ENCODE measurements at regions not wholly inside any gene's neighbourhood (a gene's known extent, or its start where the extent isn't known, plus 50 kb on each side); places are given as distances from the start of the nearest gene placed in this dataset.

DNA sequence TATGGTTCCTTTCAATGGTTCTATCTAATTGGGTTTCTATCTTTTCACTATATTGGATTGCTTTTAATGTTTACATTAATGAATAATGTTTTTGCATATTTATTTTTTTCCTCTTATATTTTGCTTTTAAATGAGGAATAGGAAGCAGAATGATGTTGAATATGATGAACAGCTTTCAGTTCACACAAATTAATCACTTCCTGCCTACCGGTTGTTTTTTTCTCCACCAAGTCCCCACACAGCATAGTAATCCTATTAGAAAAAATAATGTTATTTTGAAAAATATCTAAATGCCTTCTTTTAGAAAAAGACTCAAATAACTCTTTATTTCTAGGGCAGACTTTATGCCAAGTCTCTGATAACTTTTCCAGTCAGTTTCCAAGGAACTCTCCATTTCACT lies 184.9 kb upstream of the MIR17HG start:
- no peak for TF ChIP-seq EZH2 (IDR thresholded peaks at IDR 0.05; ENCODE audit: borderline replicate concordance, low read depth, low read length, poor library complexity, severe bottlenecking)
- TF ChIP-seq, protein P1, sequence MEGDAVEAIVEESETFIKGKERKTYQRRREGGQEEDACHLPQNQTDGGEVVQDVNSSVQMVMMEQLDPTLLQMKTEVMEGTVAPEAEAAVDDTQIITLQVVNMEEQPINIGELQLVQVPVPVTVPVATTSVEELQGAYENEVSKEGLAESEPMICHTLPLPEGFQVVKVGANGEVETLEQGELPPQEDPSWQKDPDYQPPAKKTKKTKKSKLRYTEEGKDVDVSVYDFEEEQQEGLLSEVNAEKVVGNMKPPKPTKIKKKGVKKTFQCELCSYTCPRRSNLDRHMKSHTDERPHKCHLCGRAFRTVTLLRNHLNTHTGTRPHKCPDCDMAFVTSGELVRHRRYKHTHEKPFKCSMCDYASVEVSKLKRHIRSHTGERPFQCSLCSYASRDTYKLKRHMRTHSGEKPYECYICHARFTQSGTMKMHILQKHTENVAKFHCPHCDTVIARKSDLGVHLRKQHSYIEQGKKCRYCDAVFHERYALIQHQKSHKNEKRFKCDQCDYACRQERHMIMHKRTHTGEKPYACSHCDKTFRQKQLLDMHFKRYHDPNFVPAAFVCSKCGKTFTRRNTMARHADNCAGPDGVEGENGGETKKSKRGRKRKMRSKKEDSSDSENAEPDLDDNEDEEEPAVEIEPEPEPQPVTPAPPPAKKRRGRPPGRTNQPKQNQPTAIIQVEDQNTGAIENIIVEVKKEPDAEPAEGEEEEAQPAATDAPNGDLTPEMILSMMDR (conservative IDR thresholded peaks at IDR 0.05; ENCODE audit: low read depth, low read length) = no peak
- DNase-seq (ENCODE audit: low spot score) = no peak
- Histone ChIP-seq H3K4me1 (ENCODE audit: insufficient read depth, low read length, poor library complexity, severe bottlenecking) (no peaks in the 10 kb centered on the region), H3K36me3 (ENCODE audit: insufficient read depth, low read length, poor library complexity, severe bottlenecking) (no peaks in the 10 kb centered on the region), H3K4me3 (ENCODE audit: low read depth, low read length, poor library complexity, severe bottlenecking) (no peak overlapping the region), H3K9me3 (ENCODE audit: low read depth, low read length, poor library complexity, severe bottlenecking) (no peaks in the 10 kb centered on the region), H3K27me3 (replicated peaks; ENCODE audit: insufficient read depth, low read depth, low read length, poor library complexity) (peaks cover 90% of the 10 kb centered on the region), H3K27ac (ENCODE audit: low read depth, low read length, poor library complexity, severe bottlenecking) (no peak overlapping the region)
- BruUV-seq (replicated peaks) = no TSS peak
- POLR2A ChIA-PET (ENCODE audit: low non-redundant PET) = no interaction called here
- intact Hi-C loops (cut with micrococcal nuclease; ENCODE audit: unreplicated experiment) = no loop called here
- CTCF ChIA-PET = no interaction called here

DNA sequence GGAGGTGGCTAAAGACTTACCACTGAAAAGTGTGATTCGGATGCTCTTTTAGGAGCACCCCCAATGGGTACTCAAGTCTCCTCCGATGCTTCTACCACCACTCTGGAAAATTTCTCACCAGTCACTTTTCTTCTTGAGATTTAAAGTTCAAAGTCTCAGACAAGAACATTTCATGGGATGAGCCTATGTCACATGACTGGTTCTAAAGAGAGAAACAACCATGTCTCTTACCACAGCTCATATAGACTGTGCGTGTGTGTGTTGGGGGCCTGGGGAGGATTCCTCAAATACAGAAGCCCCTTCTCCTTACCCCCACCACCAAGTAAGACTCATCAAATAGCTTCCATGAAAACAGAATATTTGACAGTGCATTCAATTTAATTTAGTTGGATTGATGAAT lies 181.7 kb upstream of the MIR17HG start:
- Histone ChIP-seq H3K4me3 (ENCODE audit: low read depth, low read length, poor library complexity, severe bottlenecking) (no peak overlapping the region), H3K27me3 (replicated peaks; ENCODE audit: insufficient read depth, low read depth, low read length, poor library complexity) (peaks cover 91% of the 10 kb centered on the region), H3K9me3 (ENCODE audit: low read depth, low read length, poor library complexity, severe bottlenecking) (no peaks in the 10 kb centered on the region), H3K4me1 (ENCODE audit: insufficient read depth, low read length, poor library complexity, severe bottlenecking) (peaks cover 10% of the 10 kb centered on the region), H3K36me3 (ENCODE audit: insufficient read depth, low read length, poor library complexity, severe bottlenecking) (no peaks in the 10 kb centered on the region), H3K27ac (ENCODE audit: low read depth, low read length, poor library complexity, severe bottlenecking) (no peak overlapping the region)
- no peak for DNase-seq (ENCODE audit: low spot score)
- intact Hi-C loops (cut with micrococcal nuclease; ENCODE audit: unreplicated experiment) = no loop called here
- POLR2A ChIA-PET (ENCODE audit: low non-redundant PET) = no interaction called here
- CTCF ChIA-PET = no interaction called here
- BruUV-seq (replicated peaks) = no TSS peak
- no peak for TF ChIP-seq EZH2 (IDR thresholded peaks at IDR 0.05; ENCODE audit: borderline replicate concordance, low read depth, low read length, poor library complexity, severe bottlenecking)
- TF ChIP-seq, protein P1 (conservative IDR thresholded peaks at IDR 0.05; ENCODE audit: low read depth, low read length) = no peak

DNA sequence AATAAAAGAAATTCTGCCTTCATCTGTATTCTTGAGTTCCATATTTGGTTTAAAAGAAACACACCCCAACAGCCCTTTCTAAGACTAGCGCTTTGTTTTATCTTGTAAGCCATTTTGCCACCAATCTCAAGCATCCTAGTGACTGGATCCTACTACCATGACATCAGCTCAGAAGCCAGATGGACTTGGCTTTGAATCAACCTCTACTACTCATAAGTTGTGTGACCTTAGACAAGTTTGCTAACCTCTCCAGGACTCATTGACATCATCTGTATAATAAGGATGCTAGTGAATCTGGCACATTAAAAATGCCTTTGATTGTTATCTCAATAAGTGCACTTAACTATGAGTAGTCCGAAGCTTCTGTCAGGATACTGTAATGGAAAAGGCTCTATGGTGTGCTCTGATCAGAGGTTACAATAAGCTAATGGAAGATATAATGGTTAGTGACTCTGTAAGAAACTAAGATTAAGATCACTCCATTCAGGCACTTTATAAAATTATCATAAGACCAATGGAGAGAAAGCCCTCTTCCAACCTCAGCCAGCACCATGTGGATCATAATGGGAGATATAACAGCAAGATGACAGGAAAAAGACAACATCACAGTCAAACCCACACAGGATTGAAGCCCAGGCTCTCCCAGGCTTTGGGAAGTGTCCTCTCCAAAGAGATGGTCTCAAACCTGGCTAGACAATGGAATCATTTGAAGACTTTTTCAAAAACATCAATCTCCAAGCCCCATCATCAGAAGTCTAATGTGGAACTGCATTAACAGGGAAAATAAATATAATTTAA lies 180.6 kb upstream of the MIR17HG start:
- intact Hi-C loops (cut with micrococcal nuclease; ENCODE audit: unreplicated experiment) = no loop called here
- H3K9me3 ChIP-seq (ENCODE audit: low read depth, low read length, poor library complexity, severe bottlenecking) = no peaks in the 10 kb centered on the region
- DNase-seq (ENCODE audit: low spot score) = no peak
- no TSS peak for BruUV-seq (replicated peaks)
- TF ChIP-seq EZH2 (IDR thresholded peaks at IDR 0.05; ENCODE audit: borderline replicate concordance, low read depth, low read length, poor library complexity, severe bottlenecking) = no peak
- TF ChIP-seq, protein P1 (conservative IDR thresholded peaks at IDR 0.05; ENCODE audit: low read depth, low read length) = no peak
- H3K36me3 ChIP-seq (ENCODE audit: insufficient read depth, low read length, poor library complexity, severe bottlenecking) = no peaks in the 10 kb centered on the region
- peaks cover 10% of the 10 kb centered on the region for H3K4me1 ChIP-seq (ENCODE audit: insufficient read depth, low read length, poor library complexity, severe bottlenecking)
- H3K4me3 ChIP-seq (ENCODE audit: low read depth, low read length, poor library complexity, severe bottlenecking) = no peak overlapping the region
- peaks cover 97% of the 10 kb centered on the region for H3K27me3 ChIP-seq (replicated peaks; ENCODE audit: insufficient read depth, low read depth, low read length, poor library complexity)
- CTCF ChIA-PET = no interaction called here
- POLR2A ChIA-PET (ENCODE audit: low non-redundant PET) = no interaction called here
- no peak overlapping the region for H3K27ac ChIP-seq (ENCODE audit: low read depth, low read length, poor library complexity, severe bottlenecking)

Data from A673 (cell line).